NCI-H69 (cell line): ENCODE measurements at regions not wholly inside any gene's neighbourhood (a gene's known extent, or its start where the extent isn't known, plus 50 kb on each side); places are given as distances from the start of the nearest gene placed in this dataset.
A peak's percentile ranks its signal among the peaks of the same experiment; 100 is the strongest.

Experiments
- DNase-seq: peaks from one replicate; lab custom pipeline; 2025; lab: John Stamatoyannopoulos, UW

DNA sequence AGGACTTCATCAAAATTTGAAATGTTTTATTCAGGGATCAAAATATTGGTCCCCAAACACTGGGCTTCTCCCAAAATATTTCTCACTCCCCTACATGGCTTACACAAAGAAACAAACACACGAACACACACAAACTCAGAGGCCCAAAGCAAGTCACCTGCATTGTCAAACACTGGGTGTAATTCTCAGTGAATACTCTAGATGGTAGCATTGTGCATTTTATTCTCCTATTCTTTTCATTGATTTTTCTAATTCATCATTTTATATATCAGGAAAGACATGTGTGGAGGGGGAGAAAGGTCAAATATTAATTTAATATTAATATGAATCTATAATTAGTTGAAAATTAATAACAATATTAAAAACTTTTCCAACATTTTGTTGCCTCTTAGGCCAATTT, 72.3 kb upstream of the TNMD start:
- DNase-seq: peak; percentile 2

DNA sequence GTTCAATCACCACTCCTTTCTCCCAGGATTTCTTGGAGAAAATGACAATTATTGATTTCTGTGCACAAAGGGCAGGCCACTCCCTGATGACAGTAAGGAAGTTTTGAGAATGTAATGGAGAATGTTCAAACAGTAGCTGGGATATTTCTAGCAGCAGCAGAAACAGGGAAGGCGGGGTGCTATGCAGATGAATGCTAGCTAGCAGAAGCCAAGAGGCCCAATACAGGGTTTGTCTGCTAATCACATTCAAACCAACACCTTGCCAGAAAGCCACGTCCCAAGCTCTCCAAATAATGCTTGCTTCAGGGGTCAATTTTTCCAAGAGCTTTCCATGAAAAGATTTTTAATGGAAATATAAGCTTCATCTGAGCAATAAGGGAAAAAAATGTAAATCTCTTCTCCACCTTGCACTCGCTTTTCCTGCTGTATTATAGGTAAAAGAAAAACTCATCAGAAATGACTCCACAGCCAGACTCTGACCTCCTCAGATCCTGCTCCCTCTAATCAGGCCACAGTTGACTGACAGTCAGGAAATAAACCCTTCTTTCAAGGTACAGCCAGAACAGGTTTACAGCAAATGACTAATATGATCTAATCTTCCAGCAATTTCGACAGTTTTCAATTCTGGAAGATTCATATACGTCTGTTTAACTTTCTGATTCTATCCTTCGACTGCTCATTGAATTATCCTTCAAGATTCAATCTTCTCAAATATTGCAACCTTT, 84.7 kb upstream of the PCDH19 start:
- DNase-seq: no peak

DNA sequence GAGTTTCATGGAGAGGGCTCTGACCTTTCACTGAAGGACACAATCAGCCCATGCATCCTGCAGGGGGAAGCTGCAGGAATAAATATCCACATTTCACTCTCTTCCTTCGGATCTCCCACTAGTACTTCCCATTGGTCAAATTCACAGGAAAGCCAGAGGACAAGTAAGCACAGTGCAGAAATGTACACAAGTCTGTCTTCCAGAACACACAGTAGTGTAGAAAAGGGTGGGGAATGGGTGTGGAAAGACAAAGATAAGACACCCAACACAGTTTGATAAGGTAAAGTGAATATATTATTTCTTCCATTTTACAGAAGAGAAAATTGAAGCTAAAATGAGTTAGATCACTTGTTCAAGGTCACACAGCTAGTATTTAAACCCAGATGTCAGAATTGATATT, 81.1 kb upstream of the PCDH19 start:
- DNase-seq: no peak

DNA sequence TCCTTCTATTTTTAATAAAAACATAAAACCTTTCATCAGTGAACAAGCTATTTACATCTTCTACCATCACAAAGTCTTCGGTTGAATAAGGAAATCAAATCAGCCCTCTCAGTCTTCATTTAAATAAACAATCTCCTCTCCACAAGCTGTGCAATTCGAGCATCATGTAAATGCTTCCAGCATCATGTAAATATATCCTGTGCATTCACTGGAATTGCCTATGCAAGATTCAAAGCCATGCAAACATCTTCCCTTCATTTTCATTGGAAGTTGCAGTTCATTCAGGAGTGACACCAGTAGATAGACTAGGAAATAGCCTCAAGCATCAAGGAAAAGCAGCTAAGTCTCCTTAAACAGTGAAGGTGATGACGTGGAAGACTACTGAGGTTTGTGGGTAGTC, 77.7 kb upstream of the PCDH19 start:
- no peak for DNase-seq

DNA sequence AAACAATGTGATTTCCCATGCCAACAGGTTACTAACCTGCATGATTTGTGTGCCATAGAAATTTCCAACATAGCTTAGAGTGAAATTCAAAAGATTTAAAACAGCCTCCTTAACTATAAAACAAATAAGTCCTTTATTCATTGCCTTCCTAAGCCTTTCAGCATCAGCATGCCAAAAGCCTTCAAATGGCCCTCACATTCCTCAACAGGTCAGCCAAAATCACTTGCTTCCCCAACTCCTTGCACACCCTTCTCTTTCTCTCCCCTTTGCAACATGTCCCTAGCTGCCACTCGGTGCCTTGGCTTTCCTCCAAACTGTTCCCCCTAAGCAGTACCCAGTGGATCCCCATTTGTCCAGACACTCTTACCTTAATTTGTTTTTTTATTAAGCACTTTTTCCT, 74.9 kb upstream of the PCDH19 start:
- DNase-seq: no peak

DNA sequence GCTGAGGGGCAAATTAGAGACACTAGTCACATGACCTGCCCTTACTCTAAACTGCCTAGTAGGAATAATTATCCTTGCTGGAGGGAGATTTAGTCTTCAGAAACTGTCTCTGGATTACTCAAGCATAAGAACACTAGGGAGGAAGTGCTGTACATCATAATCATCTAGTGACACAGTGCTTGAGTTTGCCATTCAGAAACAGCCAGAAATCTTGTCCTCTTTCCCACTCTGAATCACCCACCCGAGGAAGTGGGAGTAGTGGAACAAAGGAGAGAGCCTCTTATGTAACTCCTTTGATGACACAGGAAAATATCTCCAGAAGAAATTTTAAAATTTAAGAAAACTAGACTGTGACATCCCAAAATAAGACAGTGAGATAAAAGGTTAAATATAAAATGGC, 69.3 kb upstream of the PCDH19 start:
- peak; percentile 2 for DNase-seq

DNA sequence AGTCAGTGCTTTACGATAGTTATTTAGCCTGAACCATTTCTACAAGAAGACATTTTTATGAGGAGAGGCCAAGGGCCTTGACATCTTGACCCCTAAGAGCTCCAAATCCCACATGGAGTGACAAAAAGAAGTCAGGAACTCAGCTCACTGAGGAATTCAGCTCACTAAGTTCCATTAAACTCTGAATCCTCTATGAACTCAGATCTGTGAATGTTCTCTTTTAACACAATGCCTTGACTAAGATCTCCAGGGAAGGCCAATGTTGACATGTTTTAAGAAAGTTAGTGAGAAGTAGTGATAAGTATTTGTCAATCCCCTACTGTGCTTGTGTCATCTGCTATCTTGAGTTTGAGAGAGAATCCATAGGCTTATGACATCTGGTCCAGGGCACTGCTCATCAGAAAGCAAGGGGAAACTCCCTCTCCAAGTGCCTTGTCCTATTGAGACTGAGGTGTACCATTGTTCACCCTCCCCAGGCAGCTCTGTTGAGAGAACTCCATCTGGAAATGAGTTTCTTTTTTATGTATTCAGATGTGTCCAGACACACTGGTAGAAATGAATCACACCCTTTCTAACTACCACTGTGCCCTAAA, 68.7 kb upstream of the PCDH19 start:
- DNase-seq: no peak

DNA sequence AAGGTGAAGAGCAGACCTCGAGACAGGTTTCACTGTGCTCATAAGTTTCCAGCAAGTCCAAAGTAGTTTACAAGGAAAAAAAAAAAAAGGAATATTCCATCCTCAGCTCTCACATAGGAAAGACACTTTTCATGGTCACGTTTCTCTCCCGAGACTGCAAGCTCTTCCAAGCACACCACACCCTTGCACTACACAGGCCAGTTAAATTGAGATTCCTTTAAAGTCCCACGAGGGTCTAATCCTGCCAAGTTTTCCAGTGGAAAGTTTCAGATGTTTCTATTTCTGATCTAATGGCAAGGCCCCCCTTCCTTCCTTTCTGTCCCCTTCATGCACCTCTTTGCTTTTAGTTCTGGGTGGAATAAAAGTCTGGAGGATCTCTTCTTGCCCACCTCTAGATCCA, 67.9 kb upstream of the PCDH19 start:
- DNase-seq: no peak

DNA sequence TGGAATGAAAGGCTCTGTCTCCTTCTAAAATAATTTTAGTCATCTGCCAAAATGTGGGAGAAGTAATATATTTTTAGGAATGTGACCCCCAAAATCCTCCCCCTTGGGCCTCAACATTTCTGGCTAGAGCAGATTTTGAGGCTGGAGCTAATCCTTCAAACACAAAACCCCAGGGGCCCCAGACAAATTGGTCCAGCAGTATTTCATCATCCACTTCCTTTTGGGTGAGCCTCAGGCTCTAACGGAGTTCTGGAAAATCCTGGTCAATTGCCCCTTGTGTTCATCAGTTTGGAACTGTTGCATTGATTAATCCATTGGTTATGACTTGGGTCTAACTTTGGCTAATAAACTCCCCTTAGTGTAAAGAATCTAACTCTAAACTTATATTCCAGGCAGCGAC, 67.4 kb upstream of the PCDH19 start:
- no peak for DNase-seq
